HG03469 (cell line): ENCODE measurements at regions not wholly inside any gene's neighbourhood (a gene's known extent, or its start where the extent isn't known, plus 50 kb on each side); places are given as distances from the start of the nearest gene placed in this dataset.
"Not testable (repeated sequence)": the region's sequence is repeated elsewhere in the genome, so short reads cannot be mapped to it uniquely, and the experiment has no call there.

ENCODE experiments used
- ATAC-seq: cut with Tn5 transposase; IDR thresholded peaks from one replicate; pipeline ENCODE4 v1.9.1; 2021; ENCODE audit warnings: mild to moderate bottlenecking, moderate library complexity, moderate number of reproducible peaks; ENCODE audit not compliant: unreplicated experiment

- no peak for ATAC-seq
These were observed 444.4 kb upstream of the RGS17 start for GRCh38 chr6:153575528-153575927.

GRCh38 chr6:153574231-153574630 is 443.1 kb upstream of the RGS17 start:
- no peak for ATAC-seq

- ATAC-seq: no peak
These were observed 441.3 kb upstream of the RGS17 start for GRCh38 chr6:153572371-153572770.

DNA sequence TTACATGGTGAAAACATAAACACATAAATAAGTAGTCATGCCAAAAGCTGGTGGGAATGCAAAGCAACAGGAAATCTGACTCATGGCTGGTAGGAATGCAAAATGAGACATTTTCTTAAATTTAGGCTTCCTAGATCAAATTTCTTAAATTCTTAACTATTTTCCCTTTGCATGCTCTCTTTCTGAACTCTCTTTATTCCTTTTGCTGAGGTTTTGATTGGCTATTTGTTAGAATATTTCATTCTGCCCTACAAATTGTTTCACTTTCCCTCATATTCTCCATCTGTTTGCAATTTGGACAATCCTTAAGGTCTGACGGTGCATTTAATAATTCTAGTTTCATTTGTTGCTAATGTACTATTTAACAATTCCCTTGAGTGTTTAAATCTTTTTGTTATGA is 437.5 kb upstream of the RGS17 start:
- no peak for ATAC-seq

DNA sequence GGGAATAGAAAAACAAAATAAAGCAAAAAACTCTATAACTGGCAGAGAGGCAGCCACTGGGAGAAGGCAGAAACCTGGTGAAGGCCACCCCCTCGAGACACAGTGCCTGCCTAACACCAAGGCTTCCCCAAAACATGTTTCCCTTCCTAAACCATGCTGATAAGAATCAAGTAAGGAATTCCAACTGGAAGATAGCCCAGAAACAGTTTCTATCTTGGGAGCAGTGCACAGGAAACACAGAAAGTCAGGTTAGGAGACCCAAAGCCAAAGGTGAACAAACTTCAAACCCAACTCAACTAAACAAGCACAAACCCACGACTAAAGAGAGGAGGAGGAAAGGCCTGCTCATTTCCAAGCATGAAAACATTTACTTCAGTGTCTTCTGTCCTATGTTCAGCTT is 433.7 kb upstream of the RGS17 start:
- ATAC-seq: no peak

DNA sequence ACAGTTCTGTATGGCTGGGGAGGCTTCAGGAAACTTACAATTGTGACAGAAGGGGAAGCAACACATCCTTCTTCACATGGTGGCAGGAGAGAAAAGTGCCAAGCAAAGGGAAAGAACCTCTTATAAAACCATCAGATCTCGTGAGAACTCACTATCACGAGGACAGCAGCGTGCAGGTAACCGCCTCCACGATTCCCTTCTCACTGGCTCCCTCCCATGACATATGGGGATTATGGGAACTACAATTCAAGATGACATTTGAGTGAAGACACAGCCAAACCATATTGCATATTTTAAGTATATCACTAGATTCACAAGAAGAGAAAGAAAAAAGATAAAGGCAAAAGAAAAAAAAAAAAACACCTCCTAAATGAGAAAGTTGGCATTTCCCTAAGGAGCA is 431.9 kb upstream of the RGS17 start:
- no peak for ATAC-seq

- ATAC-seq: no peak
These were observed 422.5 kb upstream of the RGS17 start for GRCh38 chr6:153553627-153554026.

DNA sequence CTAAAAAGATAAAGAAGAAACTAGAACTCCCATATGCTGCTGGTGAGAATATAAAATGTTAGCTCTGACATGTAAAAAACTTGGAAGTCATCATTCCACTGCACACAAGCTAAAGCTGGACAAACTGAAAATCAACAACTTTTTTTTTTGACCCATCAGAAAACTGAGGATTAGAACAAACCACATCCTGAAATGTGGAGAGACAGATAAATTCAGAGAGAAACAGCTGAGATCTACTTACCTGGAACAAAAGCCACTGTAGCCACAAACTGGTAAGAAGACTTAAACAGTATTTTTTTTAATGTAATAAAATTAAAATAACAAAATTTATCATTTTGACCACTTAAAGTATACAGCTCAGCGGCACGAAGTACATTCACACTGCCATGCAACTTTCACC is 408.5 kb upstream of the RGS17 start:
- ATAC-seq: no peak

DNA sequence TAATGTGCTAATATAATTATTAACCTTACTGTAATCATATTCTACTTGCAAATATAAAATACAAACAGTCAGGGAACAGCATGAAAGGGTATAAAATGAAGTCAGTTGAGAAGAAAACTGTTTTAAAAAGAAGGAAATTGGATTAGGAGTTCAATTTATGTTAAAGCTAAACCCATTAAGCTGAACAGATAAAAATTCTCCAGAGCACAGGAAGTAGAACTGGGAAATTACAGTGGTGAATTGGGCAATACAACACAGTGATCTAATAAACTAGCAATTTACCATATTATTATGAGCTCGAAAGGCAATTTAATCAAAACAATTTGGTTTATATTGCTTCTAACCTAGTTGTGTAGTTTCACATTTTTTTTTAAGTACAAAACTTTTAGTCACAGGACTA is 407.4 kb upstream of the RGS17 start:
- no peak for ATAC-seq

DNA sequence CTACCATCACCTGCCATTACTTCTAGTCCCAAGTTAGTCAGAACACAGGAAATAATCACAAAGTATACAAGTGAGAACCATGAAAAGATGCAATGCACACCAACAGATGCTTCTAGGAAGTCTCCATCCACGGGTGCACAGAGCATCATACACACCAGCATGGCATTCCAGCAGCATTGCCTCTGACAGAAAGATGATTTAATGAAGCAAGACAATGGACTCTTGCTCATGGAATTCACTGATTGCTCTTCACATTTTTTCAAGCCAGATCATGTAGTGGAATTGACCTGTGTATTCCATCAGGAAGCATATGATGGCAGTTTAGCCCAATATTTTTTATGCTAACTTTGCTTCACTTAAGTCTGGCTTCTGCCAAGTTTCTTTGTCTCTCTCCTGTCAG is 406.3 kb upstream of the RGS17 start:
- ATAC-seq: no peak

- no peak for ATAC-seq
These were observed 395.4 kb upstream of the RGS17 start for GRCh38 chr6:153526479-153526878.

DNA sequence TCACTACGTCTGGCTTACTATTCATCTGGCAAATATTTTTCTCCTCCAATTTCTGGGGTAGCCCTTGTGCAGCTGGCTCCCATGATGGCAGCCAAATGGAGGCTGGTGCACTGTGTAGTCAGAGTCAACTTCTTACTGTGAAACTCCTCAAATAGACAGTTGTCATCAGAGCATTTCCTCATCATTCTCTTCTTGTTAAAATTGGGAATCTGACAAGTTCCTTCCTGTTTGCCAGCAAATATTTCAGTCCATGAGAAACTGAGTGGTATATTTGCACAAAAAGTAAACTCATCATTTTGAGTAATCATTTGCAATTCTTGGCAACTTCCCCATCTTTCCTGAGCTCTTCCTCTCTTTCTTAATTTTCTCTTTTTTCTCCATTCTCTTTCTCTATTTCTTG is 394.9 kb upstream of the RGS17 start:
- no peak for ATAC-seq

- no peak for ATAC-seq
These were observed 392.3 kb upstream of the RGS17 start for GRCh38 chr6:153523390-153523789.

DNA sequence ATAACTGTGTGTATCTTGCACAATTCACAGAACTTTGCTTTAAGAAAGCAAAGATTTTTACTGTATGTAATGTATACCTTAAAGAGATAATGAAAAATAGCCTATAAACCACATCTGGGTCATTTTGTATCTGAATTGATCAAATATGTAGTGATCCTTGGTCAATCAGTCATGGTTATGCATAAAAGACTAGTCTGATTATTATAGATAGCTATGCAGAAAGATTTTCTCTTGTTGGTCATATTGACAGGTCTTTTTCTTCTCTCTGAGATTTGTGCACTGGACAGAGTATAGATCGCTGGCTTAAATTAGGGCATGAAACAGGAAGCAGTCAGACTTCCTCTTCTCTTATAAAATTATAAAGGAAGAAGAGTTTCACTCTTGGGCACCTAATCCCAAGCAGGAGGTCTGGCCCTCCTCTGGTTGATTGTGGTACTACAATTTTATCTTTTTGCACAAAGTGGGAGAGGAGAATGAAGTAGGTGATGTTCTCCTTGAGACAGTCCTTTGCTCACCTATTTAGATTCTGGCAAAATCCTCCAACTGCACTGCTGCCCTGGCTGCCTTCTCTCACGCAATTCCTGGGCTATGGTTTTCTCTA is 380.9 kb upstream of the RGS17 start:
- peak; percentile 84 for ATAC-seq

GRCh38 chr6:153503810-153504209 is 372.7 kb upstream of the RGS17 start:
- ATAC-seq: no peak

DNA sequence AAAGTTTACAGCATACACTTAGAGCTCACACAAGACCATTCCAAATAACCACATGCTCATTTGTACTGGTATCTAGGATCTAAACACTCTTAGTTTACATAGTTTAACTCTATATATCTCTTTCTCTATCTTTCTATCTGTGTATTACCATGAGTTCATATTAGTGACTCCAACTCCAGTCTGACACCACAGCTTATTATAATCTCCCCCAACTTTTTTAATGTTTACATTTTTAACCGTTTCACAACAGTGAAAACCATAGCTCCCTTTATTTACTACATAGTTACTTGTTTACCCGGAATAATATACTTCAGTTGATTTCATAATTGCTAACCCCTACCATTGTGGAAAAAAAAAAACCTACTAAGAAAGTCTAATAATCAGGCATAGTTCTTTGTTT is 362.4 kb upstream of the RGS17 start:
- ATAC-seq: no peak

DNA sequence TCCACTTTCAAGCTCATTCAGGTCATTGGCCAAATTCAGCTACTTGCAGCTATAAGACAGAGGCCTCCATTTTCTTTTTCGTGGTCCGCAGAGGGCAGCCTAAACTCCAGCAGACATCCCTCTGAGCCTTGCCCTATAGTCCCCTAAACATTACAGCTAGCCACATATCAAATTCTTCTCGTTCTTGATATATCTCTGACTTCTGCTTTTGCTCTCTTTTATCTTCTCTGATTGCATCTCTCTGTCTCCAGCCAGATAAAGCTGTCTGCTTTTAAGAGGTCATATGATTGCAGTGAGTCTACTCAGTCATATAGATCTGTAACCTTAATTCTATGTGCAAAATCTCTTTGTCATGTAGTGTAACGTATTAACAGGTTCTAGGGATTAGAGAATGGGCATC is 358.4 kb upstream of the RGS17 start:
- no peak for ATAC-seq

DNA sequence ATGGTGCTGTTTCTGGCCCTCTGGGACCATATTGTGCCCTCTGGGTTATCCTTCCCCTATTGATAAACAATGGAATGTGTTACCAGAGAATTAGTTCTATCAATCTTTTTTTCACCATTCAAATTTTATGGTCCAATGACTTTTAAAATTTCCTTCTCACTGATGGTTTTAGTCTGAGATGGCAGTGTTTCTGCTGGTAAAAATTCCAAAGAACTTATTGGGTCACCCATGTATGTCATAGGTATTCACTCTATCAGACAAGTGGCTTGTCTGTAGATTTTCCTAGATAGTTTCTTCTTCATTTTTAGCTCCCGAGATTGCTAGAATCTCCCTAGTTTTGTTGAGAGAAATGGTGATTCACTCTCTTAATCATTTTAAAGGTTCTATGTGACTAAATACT is 357.2 kb upstream of the RGS17 start:
- no peak for ATAC-seq

DNA sequence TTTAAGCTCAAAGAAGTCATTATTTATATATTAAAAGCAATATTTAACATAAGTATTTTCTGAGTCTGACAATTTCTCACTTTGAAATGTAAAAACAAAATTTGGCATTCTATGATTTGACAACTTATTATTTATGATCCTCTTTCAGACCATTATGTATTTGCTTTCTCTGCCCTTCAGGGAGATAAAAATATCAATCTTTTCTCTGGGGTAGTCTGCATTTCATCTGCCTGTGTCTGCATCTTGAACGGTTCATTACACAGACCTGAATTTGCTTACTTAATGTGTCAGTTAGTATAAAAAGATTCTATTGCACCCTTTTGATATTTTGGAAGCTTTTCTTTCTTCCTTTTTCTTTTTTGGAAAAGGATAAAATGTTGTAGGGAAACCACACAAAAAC is 354.0 kb upstream of the RGS17 start:
- ATAC-seq: no peak

DNA sequence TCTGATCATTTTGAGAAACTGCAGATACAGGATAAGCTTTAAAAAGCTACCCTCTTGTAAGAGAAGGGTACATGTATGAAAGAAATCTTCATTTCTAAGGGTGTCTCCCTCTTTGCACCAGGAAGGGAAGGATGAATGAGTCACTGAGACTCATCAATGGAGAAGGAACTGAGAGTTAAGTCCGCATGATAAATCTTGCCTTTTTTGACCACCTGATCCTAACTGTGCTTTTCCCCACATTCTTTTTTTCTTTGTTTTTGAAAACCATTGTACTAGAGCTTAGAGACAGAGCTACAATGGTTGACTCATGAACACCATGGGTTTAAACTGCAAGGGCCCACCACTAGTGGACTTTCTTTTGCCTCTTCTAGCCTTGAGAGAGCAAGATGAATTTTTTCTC is 353.0 kb upstream of the RGS17 start:
- ATAC-seq: no peak

DNA sequence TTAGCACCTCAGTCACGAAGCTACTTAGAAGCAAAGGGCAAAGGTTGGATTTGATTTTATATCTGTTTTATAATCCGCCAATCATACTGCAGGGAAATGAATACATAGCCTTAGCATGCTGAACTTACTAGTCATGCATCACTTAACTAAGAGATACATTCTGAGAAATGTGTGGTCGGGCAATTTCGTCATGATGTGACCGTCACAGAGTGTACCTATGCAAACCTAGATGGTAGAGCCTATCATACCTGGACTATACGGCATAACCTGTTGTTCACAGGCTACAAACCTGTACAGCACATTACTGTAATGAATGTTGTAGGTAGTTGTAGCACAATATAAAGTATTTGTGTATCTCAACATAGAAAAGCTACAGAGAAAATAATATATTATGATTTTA is 345.2 kb upstream of the RGS17 start:
- no peak for ATAC-seq

- no peak for ATAC-seq
These were observed 334.0 kb upstream of the RGS17 start for GRCh38 chr6:153465050-153465449.

GRCh38 chr6:153449279-153449678 is 318.2 kb upstream of the RGS17 start:
- no peak for ATAC-seq

DNA sequence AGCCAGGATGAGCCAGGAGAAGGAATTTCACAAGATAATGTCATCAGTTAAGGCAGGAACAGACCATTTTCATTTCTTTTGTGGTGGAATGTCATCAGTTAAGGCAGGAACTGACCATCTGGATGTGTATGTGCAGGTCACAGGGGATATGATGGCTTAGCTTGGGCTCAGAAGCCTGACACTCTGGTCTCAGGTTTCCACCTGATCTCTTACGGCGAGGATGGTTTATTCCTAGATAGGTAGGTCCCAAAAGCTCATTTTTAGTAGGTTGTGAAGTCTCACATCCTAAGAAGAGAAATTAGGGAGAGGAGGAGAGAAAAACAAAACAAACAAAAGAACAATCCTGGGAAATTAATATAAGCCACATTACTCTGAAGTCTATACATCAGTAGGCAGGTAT is 311.7 kb upstream of the RGS17 start:
- ATAC-seq: not testable (repeated sequence)
